GM12875 (cell line): ENCODE measurements at regions not wholly inside any gene's neighbourhood (a gene's known extent, or its start where the extent isn't known, plus 50 kb on each side); places are given as distances from the start of the nearest gene placed in this dataset.

ENCODE experiments used
- H3K4me3 ChIP-seq: one replicate; pipeline ENCODE4 v1.5.1; 2011; ENCODE audit warnings: low read depth, low read length, control low read depth
- TF ChIP-seq, protein P1 (sequence below): IDR thresholded peaks from 2 replicates; pipeline ENCODE4 v1.5.1; 2011; ENCODE audit warnings: low read depth, mild to moderate bottlenecking, control low read depth, inconsistent platforms, low read length, moderate library complexity, borderline replicate concordance; ENCODE audit not compliant: insufficient read depth

DNA sequence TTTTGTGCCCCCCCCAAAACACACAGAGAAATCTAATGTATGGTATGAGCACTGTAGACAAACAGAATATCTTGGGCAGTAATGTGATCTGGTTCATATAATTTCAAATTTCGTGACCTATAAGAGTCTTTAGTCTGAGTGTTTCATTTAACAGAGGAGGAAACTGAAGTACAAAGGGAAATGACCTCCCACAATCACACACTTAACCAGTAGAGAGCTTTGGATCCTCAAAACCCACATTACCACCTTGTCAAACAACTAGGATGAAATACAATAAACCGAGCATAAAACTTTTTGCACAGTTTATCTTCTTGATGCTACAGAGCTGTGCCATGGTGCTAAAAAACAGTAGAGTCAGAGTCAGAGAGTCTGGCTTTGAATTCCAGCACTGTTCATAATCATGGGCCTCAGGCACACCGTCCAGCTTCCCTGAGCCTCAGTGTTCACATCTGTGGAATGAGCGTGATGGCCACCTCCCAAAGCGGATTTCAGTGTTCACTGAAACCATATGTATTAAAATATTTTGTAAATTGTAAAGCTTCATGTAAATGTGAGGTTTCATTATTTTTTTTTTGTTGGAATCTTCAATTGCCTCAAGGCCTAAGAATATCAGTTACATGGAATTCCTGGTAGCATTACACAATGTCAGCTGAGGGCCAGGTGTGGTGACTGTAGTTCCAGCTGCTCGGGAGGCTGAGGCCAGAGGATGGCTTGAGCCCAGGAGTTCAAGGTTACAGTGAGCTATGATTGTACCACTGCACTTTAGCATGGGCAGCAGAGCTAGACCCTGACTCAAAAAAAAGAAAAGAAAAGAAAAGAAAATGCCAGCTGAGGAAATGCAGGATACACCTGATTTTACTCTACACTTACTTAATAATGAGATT lies 126.4 kb upstream of the FRY start:
- H3K4me3 ChIP-seq = no peak overlapping the region
- TF ChIP-seq, protein P1, sequence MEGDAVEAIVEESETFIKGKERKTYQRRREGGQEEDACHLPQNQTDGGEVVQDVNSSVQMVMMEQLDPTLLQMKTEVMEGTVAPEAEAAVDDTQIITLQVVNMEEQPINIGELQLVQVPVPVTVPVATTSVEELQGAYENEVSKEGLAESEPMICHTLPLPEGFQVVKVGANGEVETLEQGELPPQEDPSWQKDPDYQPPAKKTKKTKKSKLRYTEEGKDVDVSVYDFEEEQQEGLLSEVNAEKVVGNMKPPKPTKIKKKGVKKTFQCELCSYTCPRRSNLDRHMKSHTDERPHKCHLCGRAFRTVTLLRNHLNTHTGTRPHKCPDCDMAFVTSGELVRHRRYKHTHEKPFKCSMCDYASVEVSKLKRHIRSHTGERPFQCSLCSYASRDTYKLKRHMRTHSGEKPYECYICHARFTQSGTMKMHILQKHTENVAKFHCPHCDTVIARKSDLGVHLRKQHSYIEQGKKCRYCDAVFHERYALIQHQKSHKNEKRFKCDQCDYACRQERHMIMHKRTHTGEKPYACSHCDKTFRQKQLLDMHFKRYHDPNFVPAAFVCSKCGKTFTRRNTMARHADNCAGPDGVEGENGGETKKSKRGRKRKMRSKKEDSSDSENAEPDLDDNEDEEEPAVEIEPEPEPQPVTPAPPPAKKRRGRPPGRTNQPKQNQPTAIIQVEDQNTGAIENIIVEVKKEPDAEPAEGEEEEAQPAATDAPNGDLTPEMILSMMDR = no peak

DNA sequence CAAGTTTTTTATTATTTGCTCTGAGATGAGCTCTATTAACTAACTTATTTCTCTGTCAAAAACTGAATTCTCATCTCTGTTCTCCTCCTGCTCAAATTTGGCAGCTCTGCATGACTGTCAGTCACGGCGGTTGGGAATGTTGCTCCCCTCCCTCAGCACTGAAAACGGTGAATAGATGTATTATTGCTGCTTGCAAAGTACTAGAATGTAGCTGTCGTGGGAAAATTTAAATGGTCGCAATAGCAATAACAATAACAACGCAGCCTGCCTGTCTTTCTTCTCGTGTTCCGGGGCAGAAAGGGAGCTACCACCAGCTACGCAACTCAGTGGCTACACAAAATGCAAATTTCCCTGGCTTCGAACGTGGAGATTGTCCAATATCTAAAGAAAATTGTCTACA lies 125.6 kb upstream of the FRY start:
- TF ChIP-seq, protein P1 = no peak
- no peak overlapping the region for H3K4me3 ChIP-seq

DNA sequence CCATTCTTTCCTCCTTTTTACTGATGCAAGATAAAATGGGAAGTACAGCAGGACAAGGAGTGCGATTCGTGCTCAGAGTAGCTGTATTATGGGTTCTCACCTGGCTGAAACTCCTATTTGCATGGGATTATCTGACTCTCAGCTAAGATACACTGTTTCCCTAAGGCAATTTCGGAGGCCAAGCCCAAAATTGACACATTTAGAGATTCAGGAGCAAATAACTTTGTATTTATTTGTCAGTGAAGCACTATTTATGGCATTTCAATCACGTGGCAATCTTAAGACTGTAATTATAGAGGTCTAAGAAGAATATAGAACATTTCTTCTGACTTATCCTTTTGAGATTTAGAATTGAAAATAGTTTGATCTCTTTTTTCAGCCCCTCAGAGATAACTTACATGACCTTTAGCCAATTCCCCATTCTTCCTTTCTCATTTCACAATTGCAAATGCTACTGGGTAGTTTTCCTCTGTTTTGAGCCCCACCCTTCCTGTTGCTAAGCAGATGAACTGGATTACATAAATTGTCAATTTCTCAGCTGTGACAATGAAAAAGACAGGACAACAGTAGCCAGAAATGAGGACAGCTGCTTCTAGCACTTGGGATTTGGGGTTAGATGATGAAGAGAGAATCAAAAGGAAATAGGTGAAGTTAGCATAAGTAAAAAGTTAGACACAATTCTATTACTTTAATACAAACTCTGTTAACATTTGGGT lies 122.7 kb upstream of the FRY start:
- no peak overlapping the region for H3K4me3 ChIP-seq
- TF ChIP-seq, protein P1 = no peak

DNA sequence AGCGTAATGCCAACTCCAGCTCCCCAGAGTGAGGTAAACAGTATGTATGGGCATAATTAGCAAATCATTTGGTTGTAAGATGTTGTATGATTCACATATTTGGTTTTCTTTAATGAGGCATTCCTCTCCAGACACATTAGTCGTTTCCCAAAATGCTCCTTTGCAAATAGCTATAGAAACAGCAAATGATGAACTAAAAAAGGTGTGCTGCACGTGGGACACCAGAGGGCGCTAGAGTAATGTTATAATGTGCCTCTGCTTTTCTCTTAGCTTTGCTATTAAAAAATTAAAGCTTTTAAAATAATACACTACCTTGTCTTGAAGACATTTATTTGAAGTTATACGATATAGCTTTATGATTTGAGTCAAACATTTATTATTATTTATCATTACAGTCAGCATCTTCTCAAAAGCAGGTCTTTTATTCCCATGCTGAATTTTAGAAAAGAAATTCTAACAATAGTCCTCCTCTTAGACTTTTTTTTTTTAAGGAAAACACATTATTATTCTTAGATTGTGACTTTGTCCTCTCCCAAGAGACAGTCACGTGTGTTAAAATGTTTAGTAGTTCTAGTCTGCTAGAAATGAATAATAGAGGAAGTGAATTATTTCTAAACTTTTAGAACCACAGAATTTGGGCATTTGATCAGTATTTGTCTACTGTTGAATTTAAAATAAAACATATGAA lies 121.6 kb upstream of the FRY start:
- H3K4me3 ChIP-seq = no peak overlapping the region
- TF ChIP-seq, protein P1 = peak; percentile 64

DNA sequence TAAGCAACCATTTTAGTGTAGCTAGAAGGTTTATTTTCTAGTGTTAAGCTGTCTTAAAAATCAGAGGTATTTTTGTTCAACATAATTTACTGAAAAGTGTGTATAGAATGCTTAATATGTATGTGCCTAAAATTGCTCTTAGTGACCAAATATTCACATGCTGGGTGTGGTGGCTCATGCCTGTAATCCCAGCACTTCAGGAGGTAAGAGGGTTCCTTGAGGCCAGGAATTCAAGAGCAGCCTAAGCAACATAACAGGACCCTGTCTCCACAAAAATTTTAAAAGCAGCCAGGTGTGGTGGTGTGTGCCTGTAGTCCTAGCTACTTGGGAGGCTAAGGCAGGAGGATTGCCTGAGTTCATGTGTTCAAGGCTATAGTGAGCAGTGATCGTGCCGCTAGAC lies 120.9 kb upstream of the FRY start:
- TF ChIP-seq, protein P1 = no peak
- no peak overlapping the region for H3K4me3 ChIP-seq

DNA sequence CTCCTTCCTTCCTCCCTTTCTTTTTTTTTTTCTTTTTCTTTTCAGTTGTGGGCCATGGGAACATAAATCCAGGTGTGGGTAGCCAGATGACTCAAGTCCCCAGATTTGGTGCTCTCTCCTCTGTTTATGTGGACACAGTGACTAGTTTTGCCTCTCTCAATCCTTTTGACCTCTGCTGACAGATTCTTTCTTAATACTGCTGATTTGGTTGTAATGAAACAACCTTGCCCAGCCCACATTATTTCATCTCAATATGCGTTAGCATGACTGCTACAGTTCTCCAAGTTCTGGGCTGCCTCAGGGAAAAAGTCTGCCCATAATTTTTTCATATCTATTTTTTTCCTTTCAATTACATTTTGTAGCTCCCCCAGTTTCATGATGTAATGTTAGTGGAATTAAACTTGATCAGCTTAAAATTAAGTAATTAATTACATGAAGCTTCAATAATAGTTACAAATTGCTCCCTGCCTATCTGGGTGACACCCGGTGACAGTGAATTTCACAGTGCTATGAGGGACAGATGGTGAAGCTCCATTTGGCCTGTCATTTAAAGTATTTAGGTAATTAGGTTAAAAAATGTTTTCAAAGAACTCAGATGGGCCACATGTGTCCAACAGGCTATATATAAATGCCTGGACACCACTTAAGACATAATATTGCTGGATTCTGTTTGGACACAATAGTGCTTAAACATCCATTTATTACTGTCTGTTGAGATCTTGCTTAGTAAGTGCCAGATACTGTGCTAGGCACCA lies 118.8 kb upstream of the FRY start:
- TF ChIP-seq, protein P1 = no peak

More for the DNA sequence above, 118.8 kb upstream of the FRY start:
- H3K4me3 ChIP-seq = no peak overlapping the region
